ENCODE measurements at regions not wholly inside any gene's neighbourhood (a gene's known extent, or its start where the extent isn't known, plus 50 kb on each side); places are given as distances from the start of the nearest gene placed in this dataset.

GRCh38 chr3:153602801-153603200, 440.8 kb downstream of the RAP2B start:
- Histone ChIP-seq H3K9me2 (replicated peaks; ENCODE audit: low read depth, low read length) (no peaks in the 10 kb centered on the region), H3K36me3 (ENCODE audit: insufficient read depth, low read length) (no peaks in the 10 kb centered on the region), H3K27me3 (ENCODE audit: insufficient read depth, low read length, poor library complexity, severe bottlenecking) (no peaks in the 10 kb centered on the region), H3K4me1 (ENCODE audit: insufficient read depth, low read length, poor library complexity, severe bottlenecking) (peaks cover 7% of the 10 kb centered on the region), H3K4me3 (ENCODE audit: low read length, poor library complexity, severe bottlenecking) (no peak overlapping the region), H4K20me1 (ENCODE audit: insufficient read depth, low read length, poor library complexity, severe bottlenecking) (no peaks in the 10 kb centered on the region), H3K9ac (ENCODE audit: low read depth, low read length, poor library complexity, severe bottlenecking) (no peak overlapping the region), H3K9me3 (ENCODE audit: insufficient read depth, low read depth, low read length) (no peaks in the 10 kb centered on the region), H3K79me2 (ENCODE audit: insufficient read depth, low read length) (no peaks in the 10 kb centered on the region), H3K4me2 (ENCODE audit: low read depth, low read length, poor library complexity, severe bottlenecking) (no peak overlapping the region), H2AFZ (ENCODE audit: low read length) (0 out of 2 replicates have a peak overlapping the region, but pooled peaks have one; percentile 10), H3F3A (ENCODE audit: low read depth) (no peaks in the 10 kb centered on the region)
- TF ChIP-seq EZH2phosphoT487 (IDR thresholded peaks at IDR 0.05; ENCODE audit: borderline replicate concordance) = no peak
- TF ChIP-seq, protein P1, sequence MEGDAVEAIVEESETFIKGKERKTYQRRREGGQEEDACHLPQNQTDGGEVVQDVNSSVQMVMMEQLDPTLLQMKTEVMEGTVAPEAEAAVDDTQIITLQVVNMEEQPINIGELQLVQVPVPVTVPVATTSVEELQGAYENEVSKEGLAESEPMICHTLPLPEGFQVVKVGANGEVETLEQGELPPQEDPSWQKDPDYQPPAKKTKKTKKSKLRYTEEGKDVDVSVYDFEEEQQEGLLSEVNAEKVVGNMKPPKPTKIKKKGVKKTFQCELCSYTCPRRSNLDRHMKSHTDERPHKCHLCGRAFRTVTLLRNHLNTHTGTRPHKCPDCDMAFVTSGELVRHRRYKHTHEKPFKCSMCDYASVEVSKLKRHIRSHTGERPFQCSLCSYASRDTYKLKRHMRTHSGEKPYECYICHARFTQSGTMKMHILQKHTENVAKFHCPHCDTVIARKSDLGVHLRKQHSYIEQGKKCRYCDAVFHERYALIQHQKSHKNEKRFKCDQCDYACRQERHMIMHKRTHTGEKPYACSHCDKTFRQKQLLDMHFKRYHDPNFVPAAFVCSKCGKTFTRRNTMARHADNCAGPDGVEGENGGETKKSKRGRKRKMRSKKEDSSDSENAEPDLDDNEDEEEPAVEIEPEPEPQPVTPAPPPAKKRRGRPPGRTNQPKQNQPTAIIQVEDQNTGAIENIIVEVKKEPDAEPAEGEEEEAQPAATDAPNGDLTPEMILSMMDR (conservative IDR thresholded peaks at IDR 0.05; ENCODE audit: low read length) = no peak

DNA sequence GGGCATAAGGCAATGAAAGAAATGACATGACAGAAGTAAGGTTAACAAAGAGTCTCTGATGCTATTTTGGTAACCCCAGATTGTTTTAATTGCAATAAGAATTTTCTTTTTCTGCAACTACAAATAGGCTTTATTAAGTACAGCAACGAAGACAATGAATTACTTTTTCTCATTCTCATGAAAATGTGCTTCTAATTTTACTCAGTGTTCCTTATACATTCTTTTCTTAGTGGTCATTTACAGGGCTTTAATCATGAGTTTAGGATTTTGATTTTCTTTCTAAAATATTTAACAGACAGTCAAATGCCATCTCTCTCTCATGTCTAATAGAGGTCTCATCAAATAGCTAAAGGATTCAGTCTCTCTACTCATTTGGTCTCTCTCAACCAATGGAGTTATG, 452.1 kb downstream of the RAP2B start:
- no peak for TF ChIP-seq EZH2phosphoT487 (IDR thresholded peaks at IDR 0.05; ENCODE audit: borderline replicate concordance)
- TF ChIP-seq, protein P1 (conservative IDR thresholded peaks at IDR 0.05; ENCODE audit: low read length) = no peak
- Histone ChIP-seq H4K20me1 (ENCODE audit: insufficient read depth, low read length, poor library complexity, severe bottlenecking) (no peaks in the 10 kb centered on the region), H3F3A (ENCODE audit: low read depth) (no peaks in the 10 kb centered on the region), H3K4me3 (ENCODE audit: low read length, poor library complexity, severe bottlenecking) (no peak overlapping the region), H3K9me2 (replicated peaks; ENCODE audit: low read depth, low read length) (no peaks in the 10 kb centered on the region), H3K79me2 (ENCODE audit: insufficient read depth, low read length) (no peaks in the 10 kb centered on the region), H3K4me2 (ENCODE audit: low read depth, low read length, poor library complexity, severe bottlenecking) (no peak overlapping the region), H3K36me3 (ENCODE audit: insufficient read depth, low read length) (no peaks in the 10 kb centered on the region), H3K27me3 (ENCODE audit: insufficient read depth, low read length, poor library complexity, severe bottlenecking) (no peaks in the 10 kb centered on the region), H3K9ac (ENCODE audit: low read depth, low read length, poor library complexity, severe bottlenecking) (no peak overlapping the region), H3K4me1 (ENCODE audit: insufficient read depth, low read length, poor library complexity, severe bottlenecking) (peaks cover 7% of the 10 kb centered on the region), H2AFZ (ENCODE audit: low read length) (0 out of 2 replicates have a peak overlapping the region, but pooled peaks have one; percentile 13), H3K9me3 (ENCODE audit: insufficient read depth, low read depth, low read length) (no peaks in the 10 kb centered on the region)

GRCh38 chr3:153614563-153614962, 452.5 kb downstream of the RAP2B start:
- H3K9me2 ChIP-seq (replicated peaks; ENCODE audit: low read depth, low read length) = no peaks in the 10 kb centered on the region
- H4K20me1 ChIP-seq (ENCODE audit: insufficient read depth, low read length, poor library complexity, severe bottlenecking) = no peaks in the 10 kb centered on the region
- no peak overlapping the region for H3K9ac ChIP-seq (ENCODE audit: low read depth, low read length, poor library complexity, severe bottlenecking)
- TF ChIP-seq EZH2phosphoT487 (IDR thresholded peaks at IDR 0.05; ENCODE audit: borderline replicate concordance) = no peak
- TF ChIP-seq, protein P1 (conservative IDR thresholded peaks at IDR 0.05; ENCODE audit: low read length) = no peak
- H3K4me2 ChIP-seq (ENCODE audit: low read depth, low read length, poor library complexity, severe bottlenecking) = no peak overlapping the region
- H3K36me3 ChIP-seq (ENCODE audit: insufficient read depth, low read length) = no peaks in the 10 kb centered on the region
- no peaks in the 10 kb centered on the region for H3K79me2 ChIP-seq (ENCODE audit: insufficient read depth, low read length)
- peaks cover 7% of the 10 kb centered on the region for H3K4me1 ChIP-seq (ENCODE audit: insufficient read depth, low read length, poor library complexity, severe bottlenecking)
- H2AFZ ChIP-seq (ENCODE audit: low read length) = 0 out of 2 replicates have a peak overlapping the region, but pooled peaks have one; percentile 13
- H3K27me3 ChIP-seq (ENCODE audit: insufficient read depth, low read length, poor library complexity, severe bottlenecking) = no peaks in the 10 kb centered on the region
- no peak overlapping the region for H3K4me3 ChIP-seq (ENCODE audit: low read length, poor library complexity, severe bottlenecking)
- no peaks in the 10 kb centered on the region for H3K9me3 ChIP-seq (ENCODE audit: insufficient read depth, low read depth, low read length)
- H3F3A ChIP-seq (ENCODE audit: low read depth) = no peaks in the 10 kb centered on the region
